ENCODE measurements at regions not wholly inside any gene's neighbourhood (a gene's known extent, or its start where the extent isn't known, plus 50 kb on each side); places are given as distances from the start of the nearest gene placed in this dataset.

GRCh38 chr2:144320491-144320890 lies 199.4 kb downstream of the ZEB2 start:
- DNase-seq (ENCODE audit: low spot score in 2 of 2, unreplicated experiment in 2 of 2): no peak
- H3K4me1 Mint-ChIP-seq: peaks cover 11% of the 10 kb centered on the region

GRCh38 chr2:144317071-144317738 lies 202.7 kb downstream of the ZEB2 start:
- DNase-seq (ENCODE audit: low spot score in 2 of 2, unreplicated experiment in 2 of 2): no peak
- no peaks in the 10 kb centered on the region for H3K27me3 Mint-ChIP-seq (ENCODE audit: low read depth)
- H3K27ac Mint-ChIP-seq: no peak overlapping the region
- peaks cover 20% of the 10 kb centered on the region for H3K9me3 Mint-ChIP-seq
- no peaks in the 10 kb centered on the region for H3K4me1 Mint-ChIP-seq
- no peak for TF ChIP-seq CTCF (IDR thresholded peaks at IDR 0.05; ENCODE audit: unreplicated experiment)
- H3K4me3 Mint-ChIP-seq: no peak overlapping the region
- peaks cover 18% of the 10 kb centered on the region for H3K36me3 Mint-ChIP-seq

More at GRCh38 chr2:144320491-144320890, 199.4 kb downstream of the ZEB2 start:
- Mint-ChIP-seq H3K27me3 (ENCODE audit: low read depth) (no peaks in the 10 kb centered on the region), H3K27ac (no peak overlapping the region), H3K36me3 (peaks cover 11% of the 10 kb centered on the region), H3K9me3 (peaks cover 9% of the 10 kb centered on the region), H3K4me3 (no peak overlapping the region)
- no peak for TF ChIP-seq CTCF (IDR thresholded peaks at IDR 0.05; ENCODE audit: unreplicated experiment)

DNA sequence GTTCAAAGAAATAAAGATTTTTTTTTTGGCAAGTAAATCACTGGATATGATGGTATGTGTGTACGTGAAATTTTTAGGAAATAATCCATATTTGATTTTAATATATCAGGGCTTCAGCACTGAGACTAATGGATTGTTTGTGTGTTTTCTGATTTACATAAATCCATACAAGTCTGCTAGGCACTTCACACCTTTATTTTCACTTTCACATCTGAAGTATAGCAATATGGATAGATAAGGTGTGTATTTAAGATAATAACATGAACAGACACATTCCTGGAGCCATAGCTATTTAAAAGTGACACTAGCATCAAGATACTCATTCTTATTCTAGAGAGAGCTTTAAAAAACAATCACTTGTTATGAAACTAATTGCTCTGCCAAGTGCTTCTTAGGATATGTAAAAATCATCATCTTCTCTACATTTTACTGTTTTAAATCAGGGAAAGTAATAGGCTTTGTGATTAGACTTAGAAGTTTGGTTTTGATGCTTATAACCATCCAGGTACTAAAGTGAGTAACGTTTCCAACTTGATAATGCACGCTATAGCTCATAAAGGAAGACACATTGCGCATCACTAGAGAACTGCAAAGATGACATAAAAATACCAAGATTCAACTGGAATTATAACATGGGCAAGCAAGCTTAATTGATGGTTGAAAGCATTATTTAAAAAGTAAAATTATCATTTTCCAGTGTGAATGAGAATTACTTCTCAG lies 208.9 kb downstream of the ZEB2 start:
- TF ChIP-seq CTCF (IDR thresholded peaks at IDR 0.05; ENCODE audit: unreplicated experiment): no peak
- H3K4me1 Mint-ChIP-seq: no peaks in the 10 kb centered on the region
- H3K4me3 Mint-ChIP-seq: no peak overlapping the region
- DNase-seq (ENCODE audit: low spot score in 2 of 2, unreplicated experiment in 2 of 2): no peak
- no peaks in the 10 kb centered on the region for H3K27me3 Mint-ChIP-seq (ENCODE audit: low read depth)
- H3K9me3 Mint-ChIP-seq: peaks cover 40% of the 10 kb centered on the region
- peaks cover 37% of the 10 kb centered on the region for H3K36me3 Mint-ChIP-seq
- H3K27ac Mint-ChIP-seq: no peak overlapping the region

- TF ChIP-seq CTCF (IDR thresholded peaks at IDR 0.05; ENCODE audit: unreplicated experiment): no peak
- H3K4me1 Mint-ChIP-seq: no peaks in the 10 kb centered on the region
- peaks cover 45% of the 10 kb centered on the region for H3K9me3 Mint-ChIP-seq
- no peaks in the 10 kb centered on the region for H3K27me3 Mint-ChIP-seq (ENCODE audit: low read depth)
- no peak for DNase-seq (ENCODE audit: low spot score in 2 of 2, unreplicated experiment in 2 of 2)
- peaks cover 39% of the 10 kb centered on the region for H3K36me3 Mint-ChIP-seq
- no peak overlapping the region for H3K27ac Mint-ChIP-seq
- no peak overlapping the region for H3K4me3 Mint-ChIP-seq
Observed at GRCh38 chr2:144310484-144310883, 209.4 kb downstream of the ZEB2 start.

GRCh38 chr2:144307711-144308110 lies 212.2 kb downstream of the ZEB2 start:
- peaks cover 44% of the 10 kb centered on the region for H3K9me3 Mint-ChIP-seq
- H3K27ac Mint-ChIP-seq: no peak overlapping the region
- no peak for TF ChIP-seq CTCF (IDR thresholded peaks at IDR 0.05; ENCODE audit: unreplicated experiment)
- H3K27me3 Mint-ChIP-seq (ENCODE audit: low read depth): no peaks in the 10 kb centered on the region
- H3K4me1 Mint-ChIP-seq: no peaks in the 10 kb centered on the region
- peaks cover 39% of the 10 kb centered on the region for H3K36me3 Mint-ChIP-seq
- H3K4me3 Mint-ChIP-seq: no peak overlapping the region
- no peak for DNase-seq (ENCODE audit: low spot score in 2 of 2, unreplicated experiment in 2 of 2)
